ENCODE measurements at regions not wholly inside any gene's neighbourhood (a gene's known extent, or its start where the extent isn't known, plus 50 kb on each side); places are given as distances from the start of the nearest gene placed in this dataset.
A peak's percentile ranks its signal among the peaks of the same experiment; 100 is the strongest.
"Not testable (repeated sequence)": the region's sequence is repeated elsewhere in the genome, so short reads cannot be mapped to it uniquely, and the experiment has no call there.

DNA sequence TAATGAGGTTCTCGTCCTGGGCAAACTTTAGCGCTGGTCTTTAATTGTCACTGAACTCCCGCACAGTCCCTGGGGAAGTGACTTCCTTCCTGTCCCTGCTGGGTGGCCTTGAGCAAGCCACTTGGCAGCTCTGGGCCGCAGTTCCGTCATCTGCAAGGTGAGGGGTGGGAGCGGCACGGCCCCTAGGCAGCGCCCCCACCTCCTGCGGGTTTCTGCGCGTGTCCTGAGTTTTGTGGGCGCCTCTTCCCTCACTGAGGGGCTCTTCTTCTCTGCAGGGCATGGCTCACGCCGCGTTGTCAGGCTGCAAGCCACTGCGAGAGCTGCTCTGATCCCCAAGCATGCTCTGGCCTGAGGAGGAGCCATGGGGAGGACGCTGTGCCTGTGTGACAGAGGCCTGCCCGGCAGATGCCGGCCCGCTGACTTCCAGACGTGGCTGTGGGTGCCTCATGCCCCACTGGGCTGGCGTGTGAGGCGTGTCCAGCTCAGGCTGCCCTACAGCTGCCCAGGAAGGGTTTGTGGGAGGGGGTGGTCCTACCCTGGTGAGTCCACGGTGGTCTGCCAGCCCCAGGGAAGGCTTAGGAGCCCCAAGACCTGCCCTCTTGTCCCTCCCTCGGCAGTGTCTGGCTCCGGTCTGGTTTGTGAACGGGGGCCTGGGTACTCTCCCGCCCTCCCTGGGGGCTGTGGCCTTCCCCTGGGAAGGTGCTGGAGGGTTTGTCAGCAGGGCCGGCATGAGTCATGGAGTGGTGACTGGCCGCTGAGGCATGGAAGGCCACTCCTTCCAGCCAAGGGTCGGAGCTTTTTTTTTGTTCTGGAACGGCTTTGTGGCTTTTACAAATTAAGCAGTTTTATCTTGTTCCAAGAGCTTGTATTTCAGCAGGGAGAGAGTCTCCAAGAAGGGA is 182.0 kb downstream of the SEC14L1 start:
- no peak for DNase-seq

DNA sequence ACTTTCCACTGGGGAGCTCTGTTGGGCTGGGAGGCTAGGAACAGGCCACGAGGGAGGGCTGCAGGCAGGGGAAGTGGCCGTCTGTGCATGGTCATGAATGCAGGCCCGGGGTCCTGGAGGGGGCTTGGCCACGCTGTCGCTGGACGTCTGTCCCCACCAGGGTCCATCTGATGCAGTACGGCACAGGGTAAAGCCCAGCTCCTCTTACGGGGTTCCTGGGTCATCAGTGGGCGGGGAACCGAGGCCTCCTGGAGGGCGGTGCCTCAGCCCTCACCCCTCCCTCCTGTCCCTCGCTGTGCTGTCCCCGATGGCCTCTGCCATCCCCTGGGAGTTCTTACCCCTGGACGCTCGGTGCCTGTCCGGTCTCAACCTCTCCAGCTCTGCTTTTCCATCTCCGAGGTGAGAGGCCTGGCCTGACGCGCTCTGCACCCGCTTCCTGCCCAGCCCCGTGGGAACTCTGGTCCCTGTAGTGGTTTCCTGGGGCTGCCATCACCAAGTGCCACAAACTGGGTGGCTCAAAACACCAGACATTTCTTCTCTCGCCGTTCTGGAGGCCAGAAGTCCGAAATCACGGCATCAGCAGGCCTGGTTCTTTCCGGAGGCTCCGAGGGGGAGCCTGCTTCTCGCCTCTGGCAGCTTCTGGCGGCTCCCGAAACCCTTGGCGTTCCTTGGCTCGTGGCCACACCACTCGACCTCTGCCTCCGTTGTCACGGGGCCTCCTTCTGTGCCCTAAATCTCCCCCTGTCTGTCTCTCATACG is 182.8 kb downstream of the SEC14L1 start:
- DNase-seq: no peak

DNA sequence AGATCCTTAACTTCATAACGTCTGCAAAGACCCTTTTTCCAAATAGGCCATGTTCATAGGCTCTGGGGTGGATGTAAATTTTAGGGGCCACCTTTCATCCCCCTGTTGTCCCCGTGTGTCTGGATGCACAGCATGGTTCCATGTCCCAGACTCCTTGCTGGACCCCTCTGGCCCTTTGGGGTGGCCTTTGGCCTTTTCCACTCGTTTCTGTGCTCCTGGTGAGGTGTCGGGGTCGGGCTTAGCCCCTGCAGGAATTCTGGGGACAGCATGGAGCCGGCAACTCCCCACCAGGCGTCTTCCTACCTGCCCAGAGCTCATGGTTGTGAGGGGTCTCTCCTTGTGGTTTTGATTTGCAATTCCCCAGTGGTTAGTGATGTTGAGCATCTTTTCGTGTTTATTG is 183.5 kb downstream of the SEC14L1 start:
- DNase-seq: no peak

DNA sequence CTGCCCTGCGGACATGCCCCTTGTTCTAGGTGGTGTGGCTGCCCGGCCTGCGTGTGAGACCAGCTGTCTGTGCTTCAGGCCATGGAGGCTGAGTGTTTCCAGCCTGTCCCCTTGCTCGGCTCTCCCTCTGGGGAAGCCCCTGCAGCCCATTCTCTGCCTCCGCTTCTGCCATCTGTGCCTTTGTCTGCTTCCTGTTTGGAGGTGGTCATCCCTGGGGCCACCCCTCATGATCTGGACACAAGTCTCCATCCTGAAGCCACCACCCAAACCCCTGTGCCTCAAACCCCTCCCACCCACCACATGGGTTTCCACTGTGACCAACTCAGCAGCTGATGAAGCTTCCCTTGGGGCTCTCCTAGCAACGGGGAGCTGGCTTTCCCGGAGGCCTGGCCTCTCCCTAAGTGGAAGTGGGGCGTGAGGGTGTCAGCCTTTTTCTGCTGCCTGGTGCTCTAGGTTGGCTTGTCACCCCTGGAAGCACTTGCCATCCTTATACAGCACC is 184.9 kb downstream of the SEC14L1 start:
- no peak for DNase-seq

DNA sequence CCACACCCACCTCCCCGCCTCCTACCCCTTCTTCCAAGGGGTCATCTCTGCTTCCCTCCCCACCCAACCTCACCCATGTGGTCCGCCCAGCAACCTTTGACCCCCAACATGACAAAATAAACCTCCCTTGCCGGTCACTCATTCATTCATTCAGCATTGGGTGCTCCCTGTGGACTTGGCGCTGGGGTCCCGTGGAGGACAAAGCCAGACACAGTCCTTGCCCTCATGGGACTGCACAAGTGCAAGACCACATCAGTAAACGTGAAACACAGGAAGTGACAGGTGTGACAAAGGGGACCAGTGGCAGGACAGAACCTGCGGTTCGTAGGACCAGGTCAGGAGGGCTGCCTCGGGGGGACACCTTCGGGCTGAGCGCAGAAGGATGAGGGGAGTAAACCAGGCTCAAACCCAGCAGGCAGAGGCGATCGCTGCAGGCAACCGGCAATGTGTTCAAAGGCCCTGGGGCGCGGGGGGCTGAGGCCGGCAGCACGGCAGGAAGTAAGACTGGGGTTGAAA is 185.4 kb downstream of the SEC14L1 start:
- DNase-seq: no peak

DNA sequence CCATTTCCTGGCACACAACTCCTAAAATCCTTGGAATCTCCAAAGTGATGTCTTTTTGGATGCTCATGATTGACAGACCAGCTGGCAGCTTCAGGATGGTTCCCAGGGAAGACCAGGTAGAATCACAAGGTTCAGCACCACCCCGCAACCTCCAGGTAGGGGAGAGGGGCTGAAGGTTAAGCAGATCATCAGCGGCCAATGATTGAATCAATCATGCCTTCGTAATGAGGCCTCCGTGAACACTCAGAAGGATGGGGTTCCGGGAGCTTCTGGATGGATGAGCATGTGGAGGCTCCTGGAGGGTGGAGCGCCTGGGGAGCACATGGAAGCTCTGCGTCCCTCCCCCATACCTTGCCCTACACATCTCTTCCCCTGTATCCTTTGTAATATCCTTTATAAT is 185.9 kb downstream of the SEC14L1 start:
- no peak for DNase-seq

DNA sequence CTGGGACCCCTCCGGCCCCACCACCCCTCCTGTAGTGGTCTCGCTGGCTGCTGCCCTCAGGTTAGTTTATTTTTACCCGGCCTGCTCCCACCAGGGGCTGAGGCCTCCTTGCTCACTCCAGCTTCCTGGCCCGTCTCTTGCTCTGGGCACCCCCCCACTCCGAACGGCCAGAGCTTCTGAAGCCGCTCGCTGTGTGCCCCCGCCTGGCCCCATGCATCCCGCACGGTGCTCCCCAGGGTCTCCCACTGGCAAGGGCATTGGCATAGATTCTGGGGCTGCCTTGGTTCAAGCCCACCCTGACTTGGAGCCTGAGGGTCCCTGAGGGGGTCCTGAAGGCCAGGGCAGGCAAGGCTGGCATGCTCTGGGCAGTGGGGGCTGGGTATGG is 186.4 kb downstream of the SEC14L1 start:
- no peak for DNase-seq

DNA sequence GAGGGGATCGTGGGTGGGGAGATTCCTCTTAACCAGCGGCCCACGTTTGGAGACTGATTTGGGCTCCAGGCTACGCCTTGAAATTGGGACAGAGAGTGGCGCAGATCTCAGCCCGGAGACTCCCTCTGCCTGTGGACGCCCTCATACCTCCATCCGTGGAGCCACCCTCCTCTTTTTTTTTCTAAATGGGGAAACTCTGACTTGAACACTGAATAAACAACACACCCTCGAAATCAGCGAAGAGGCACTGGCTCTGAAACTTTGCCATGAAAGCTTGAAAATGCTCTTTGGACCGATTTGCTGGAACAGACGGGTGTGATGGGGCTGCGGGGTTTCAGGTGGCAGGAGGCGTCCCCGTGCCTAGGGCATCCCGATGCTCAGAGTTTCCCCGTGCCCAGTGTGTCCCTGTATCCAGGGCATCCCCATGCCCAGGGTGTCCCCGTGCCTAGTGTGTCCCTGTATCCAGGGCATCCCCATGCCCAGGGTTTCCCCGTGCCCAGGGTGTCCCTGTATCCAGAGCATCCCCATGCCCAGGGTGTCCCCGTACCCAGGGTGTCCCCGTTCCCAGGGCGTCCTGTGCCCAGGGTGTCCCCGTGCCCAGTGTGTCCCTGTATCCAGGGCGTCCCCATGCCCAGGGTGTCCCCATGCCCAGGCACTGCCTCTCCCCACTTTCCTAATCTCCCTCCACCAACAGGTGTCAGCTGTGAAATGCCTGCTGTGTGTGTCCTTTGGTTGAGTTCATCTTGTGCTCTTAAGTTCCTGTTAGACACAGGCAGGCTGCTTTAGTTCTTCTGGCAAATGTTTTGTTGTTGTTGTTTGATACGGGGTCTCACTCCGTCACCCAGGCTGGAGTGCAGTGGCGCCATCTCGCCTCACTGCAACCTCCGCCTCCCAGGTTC is 187.0 kb downstream of the SEC14L1 start:
- no peak for DNase-seq

DNA sequence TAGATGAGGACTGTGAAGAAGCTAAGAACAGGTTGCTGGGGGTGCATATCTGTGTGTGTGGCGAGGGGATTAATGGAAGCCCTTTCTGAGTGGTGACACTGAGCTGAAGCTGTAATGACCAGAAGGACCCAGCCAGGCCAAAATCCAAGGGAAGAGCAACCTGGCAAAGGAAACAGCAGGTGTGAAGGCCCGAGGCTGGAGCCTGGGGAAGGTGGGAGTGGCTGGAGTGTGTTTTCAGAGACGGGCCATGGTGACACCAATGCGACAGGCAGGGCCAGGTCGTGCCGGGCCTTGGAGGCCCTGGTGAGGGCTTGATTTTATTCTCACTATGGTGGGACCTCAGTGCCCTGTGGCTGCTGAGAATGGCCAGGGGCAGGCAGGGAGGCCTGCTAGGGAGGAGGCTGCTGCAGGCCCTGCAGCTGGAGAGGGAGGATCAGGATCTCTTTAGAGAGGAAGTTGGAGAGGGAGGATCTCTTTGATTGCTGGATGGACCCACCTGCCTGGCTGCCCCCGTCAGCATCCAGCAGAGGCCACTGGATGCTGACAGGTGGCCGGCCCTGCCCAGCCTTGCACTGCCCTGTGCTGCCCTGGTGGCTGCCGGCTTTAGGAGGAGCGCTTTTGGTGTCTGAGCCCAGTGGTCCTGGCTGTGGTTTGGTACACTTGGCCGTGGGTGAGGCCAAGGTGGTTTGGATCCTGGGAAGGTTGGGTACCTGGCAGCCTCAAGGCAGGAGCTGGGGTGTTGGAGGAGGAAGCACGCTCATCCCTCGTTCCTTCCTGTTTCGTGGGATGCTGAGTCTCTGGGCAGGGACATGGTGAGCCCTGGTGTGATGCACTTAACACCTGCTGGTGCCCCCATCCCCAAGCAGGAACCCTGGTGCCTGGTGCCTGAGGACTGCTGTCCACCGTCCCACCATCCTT is 188.3 kb downstream of the SEC14L1 start:
- no peak for DNase-seq

DNA sequence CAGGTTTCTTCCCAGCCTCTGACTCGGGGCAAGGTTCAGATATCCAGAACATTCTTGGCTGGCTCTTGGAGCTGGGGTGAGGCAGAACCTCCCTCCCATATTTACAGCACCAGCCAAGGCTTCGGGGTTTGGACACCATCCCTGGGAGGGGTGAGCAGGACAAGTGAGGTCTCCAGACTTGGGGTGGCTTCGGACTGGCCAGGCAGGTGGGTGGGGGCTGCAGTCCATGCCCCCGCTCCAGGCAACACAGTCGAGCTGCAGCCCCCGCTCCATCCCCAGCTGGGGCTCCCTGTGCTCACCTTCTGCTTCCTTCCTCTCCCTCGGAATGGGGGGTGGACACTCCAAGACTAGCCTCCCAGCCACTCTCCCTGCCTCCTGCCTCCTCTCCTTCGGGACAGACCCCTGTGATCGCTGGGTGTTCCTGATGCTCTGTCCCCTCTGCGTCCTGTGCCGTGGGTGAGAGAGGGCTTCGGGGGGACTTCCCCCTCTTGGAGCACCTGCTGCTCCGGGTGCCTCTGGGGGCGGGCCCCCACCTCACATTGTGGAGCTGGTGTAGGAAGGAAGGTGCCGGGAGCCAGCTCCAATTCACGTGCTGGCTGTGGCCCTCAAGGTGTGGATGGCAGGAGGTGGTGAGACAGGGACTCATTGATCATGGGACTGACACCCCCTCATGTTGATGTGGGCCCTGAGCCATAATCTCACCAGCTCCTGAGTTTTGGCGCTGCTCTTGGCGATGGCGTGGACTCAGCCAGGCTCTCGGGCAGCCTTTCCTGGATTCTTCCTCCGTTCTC is 189.2 kb downstream of the SEC14L1 start:
- DNase-seq: no peak

DNA sequence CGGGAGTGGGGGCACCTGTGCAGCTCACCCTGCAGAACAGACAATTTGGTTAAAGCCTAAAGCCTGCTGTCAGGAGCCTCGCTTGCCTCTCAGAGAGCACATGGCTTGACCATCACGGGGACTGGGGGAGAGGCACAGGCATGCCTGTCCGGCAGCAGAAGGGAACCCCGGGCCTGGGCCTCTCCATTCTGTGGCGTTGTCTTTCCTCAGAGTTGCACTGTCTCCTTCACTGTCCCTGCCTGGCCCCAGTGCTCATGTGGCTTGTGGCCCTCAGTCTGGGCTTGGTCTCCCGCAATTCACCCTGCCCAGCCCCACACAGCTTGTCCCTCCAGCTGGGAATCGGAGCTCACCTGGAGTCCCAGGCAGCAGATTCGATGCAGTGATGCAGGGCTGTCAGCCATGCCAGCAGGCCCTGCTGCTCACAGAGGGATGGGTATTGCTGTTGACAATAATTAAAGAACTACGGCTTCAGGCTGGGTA is 189.9 kb downstream of the SEC14L1 start:
- DNase-seq: no peak

DNA sequence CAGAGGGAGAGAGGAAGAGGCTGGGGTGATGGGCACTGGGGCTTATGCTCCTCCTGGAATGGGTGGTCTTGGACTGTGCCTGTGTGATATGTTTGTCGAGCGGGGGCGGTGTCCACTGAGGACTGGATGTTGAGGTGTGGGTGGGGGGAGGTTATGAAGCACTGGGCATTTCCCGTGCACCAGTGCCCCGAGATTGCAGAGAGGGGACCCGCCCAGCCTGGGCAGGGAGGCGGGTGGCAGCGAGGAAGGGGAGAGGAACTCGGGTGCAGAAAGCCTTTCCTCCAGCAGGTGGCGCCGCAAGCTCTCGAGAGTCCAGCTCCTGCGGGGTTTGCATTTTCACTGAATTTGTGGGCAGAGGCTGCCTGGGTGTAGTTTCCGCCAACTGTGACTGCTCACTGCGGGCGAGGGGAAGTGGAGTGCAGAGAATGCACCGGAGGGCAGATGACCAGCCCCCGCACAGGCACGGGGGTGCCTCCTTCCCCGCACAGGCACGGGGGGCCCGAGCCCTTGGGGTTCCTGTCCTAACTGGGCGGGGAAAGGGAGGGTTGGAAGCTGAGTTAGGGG is 190.6 kb downstream of the SEC14L1 start:
- DNase-seq: peak; percentile 96

DNA sequence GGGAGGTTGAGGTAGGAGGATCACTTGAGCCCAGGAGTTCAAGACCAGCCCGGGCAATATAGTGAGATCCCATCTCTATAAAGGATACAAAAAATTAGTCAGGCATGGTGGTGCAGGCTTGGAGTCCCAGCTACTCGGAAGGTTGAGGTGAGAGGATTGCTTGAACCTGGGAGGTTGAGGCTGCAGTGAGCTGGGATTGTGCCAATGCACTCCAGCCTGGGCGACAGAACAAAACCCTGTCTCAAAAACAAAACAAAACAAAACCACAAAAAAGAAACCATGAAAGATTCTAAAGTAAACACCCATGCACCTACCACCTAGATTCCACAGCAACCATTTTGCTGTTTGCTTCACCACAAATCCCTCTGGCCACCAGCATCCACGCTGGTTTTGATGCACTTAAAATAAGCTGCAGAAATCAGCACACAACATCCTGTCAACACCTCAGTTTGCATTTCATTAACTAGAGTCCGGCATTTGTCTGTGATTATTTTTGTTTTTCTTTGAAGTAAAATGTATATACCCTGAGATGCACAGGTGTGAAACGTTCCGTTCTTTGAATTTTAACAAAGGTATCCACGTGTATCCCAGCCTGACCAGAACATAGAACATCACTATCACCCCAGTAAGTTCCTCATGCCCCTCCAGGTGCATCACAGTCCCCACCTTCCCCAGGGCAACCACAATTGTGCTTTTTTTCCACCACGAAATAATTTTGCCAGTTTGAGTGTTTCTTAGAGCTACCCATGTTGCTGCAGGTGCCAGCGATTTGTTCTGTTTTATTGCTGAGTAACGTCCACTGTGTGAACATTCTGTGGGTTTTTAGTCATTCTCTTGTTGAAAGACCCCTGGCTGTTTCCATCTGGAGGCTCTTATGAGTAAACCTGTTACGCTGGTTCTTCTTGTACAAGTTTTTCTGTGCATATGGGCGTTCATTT is 191.5 kb downstream of the SEC14L1 start:
- DNase-seq: no peak

DNA sequence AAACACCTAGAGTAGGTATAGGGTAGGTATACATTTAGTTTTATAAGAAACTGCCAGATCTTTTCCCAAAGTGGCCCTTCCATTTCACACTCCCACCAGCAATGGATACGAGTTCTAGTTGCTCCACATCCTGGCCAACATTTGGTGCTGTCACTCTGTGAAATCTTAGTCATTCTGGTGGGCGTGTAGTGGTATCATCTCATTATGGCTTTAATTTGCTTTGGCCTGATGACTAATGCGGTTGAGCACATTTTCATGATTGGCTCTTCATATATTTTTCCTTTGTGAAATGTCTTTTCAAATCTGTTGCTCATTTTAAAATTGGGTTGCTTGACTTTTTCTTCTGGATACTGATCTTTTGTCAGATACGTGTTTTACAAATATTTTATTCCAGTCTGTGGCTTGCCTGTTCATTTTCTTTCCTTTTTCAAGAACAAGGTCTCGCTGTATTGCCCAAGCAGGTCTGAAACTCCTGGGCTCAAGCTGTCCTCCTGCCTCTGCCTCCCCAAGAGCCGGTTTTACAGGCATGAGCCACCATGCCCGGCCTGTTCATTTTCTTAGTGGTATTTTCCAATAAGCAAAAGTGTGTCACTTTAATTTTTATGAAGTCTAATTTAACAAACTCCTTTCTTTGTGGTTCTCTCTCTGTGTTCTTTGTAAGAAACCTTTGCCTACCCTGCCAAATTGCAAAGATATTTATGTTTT is 192.4 kb downstream of the SEC14L1 start:
- peak; percentile 28 for DNase-seq

DNA sequence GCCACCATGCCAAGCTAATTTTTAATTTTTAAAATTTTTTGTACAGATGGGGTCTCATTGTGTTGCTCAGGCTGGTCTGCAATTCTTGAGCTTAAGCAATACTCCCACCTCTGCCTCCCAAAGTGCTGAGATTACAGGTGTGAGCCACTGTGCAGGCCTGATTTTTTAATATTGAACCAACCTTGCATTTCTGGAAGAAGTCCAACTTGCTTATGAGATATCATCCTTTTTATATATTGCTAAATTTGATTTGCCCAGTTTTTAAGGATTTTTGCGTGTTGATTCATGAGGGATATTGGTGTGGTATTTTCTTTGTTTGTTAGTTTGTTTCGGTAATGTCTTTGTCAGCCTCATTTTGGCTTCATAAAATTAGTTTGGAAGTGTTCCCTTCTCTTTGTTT is 196.4 kb downstream of the SEC14L1 start:
- DNase-seq: no peak

DNA sequence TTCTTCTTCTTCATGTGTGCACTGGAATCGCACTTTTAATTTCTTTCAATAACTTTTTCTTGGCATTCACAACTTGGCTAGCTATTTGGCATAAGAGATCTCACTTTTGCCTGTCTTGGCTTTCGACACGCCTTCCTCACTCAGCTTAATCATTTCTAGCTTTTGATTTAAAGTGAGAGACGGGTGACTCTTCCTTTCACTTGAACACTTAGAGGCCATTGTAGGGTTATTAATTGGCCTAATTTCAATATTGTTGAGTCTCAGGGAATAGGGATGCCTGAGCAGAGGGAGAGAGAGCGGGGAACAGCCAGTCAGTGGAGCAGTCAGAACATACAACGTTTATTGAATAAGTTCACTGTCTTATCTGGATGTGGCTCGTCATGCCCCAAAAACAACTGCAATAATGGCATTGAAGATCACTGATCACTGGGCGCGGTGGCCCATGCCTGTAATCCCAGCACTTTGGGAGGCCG is 200.3 kb downstream of the SEC14L1 start:
- DNase-seq: no peak

DNA sequence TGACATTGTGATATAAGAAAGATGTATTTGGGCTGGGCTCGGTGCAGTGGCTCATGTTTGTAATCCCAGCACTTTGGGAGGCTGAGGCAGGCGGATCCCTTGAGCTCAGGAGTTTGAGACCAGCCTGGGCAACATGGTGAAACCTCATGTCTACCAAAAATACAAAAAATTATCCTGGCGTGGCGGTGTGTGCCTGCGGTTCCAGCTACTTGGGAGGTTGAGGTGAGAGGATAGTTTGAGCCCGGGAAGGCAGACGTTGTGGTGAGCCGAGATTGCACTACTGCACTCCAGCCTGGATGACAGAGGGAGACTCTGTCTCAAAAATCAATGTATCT is 201.9 kb downstream of the SEC14L1 start:
- DNase-seq: not testable (repeated sequence)

DNA sequence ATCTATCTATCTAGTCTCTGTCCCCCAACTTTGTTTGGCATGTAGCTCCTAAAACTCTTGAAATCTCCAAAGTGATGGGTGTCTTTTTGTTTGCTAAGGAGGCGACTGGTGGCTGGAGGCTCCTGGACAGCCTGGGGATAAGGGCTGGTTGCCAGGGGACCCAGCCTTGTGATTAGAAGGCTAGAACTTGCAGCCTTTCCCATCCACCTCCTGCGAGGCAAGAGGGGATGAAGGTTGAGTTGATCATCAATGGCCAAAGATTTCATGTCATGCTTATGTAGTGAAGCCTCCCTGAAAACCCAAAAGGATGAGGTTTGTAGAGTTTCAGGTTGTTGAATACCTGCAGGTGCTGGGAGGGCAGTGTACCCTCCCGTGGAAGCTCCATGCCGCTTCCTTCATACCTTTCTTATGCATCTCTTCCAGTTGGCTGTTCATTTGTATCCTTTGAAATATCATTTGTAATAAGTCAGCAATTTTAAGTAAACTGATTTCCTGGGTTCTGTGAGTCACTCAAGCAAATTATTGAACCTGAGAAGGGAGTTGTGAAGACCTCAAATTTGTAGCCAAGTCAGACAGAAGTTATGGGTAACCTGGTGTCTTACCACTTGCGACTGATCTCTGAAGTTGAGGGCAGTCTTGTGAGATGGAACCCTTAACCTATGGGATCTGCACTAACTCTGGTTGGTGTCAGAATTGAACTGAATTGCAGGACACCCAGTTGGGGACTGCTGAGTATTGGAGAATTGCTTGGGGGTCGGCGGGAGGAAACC is 202.4 kb downstream of the SEC14L1 start:
- no peak for DNase-seq
